ENCODE measurements at regions not wholly inside any gene's neighbourhood (a gene's known extent, or its start where the extent isn't known, plus 50 kb on each side); places are given as distances from the start of the nearest gene placed in this dataset.

DNA sequence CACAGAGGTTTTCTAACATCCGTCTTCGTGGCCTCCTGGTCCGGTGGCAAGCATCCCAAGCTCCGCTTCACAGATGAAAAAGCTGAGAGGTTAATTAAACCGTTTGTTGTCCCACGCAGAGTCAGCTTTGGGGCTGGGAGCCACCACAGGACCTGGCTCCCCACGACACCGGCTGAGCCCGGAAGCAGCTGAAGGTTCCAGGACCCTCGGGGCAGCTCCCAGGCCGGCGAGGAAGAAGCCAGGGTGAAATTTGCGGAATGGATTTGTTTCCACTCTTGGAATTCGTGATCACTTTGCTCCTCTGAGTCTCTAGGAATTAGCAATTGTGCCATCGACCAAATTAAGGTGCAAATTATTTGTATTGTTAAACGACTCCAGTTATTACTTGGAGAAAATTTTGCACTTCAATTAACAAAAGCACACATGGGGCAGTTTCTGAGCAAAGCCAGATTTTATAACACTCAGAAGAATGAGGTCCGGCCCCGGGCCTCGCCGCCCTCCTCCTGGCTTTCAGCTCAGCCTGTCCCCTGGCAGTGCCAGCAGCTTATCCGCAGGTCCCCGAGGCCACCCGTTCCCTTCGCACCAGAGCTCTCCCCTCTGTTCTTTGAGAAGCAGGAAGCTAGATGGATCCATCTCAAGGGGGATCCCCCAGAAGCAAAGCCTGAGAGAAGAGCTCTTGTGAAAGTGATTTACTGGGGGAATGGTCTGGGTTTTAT lies 69.1 kb downstream of the SIK1 start:
- intact Hi-C loops (cut with DNase I), result no loop called here
- WGBS (ENCODE audit: insufficient coverage, low coverage, low lambda C conversion rate, missing lambda C conversion rate), result 83% methylated on average over 9 of the region's 24 CpGs

DNA sequence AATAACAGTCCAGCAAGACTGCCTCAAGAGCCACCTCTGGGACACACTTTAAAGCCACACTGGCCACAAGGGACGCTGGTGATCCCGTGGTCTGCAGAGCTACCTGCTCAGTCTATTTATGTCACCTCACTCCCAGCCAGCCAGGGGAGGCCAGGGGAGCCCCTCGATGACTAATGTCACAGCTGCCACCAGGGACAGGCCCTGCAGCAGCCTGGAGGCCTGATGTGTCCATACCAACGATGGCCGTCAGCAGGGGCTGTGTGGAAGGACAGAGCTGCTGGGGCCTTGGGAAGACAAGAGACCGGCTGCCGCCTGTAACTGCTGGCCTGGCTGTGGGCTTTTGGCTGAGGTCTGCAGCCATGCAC lies 71.0 kb downstream of the SIK1 start:
- TF ChIP-seq, protein P1, sequence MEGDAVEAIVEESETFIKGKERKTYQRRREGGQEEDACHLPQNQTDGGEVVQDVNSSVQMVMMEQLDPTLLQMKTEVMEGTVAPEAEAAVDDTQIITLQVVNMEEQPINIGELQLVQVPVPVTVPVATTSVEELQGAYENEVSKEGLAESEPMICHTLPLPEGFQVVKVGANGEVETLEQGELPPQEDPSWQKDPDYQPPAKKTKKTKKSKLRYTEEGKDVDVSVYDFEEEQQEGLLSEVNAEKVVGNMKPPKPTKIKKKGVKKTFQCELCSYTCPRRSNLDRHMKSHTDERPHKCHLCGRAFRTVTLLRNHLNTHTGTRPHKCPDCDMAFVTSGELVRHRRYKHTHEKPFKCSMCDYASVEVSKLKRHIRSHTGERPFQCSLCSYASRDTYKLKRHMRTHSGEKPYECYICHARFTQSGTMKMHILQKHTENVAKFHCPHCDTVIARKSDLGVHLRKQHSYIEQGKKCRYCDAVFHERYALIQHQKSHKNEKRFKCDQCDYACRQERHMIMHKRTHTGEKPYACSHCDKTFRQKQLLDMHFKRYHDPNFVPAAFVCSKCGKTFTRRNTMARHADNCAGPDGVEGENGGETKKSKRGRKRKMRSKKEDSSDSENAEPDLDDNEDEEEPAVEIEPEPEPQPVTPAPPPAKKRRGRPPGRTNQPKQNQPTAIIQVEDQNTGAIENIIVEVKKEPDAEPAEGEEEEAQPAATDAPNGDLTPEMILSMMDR (IDR thresholded peaks at IDR 0.05), result no peak
- TF ChIP-seq POLR2A (IDR thresholded peaks at IDR 0.05), result no peak
- intact Hi-C loops (cut with DNase I), result no loop called here
- H3K4me3 ChIP-seq, result no peak overlapping the region
- no CpG with 5 or more reads among the region's 7 CpGs for WGBS (ENCODE audit: insufficient coverage, low coverage, low lambda C conversion rate, missing lambda C conversion rate)
- H3K27ac ChIP-seq, result no peak overlapping the region
- H3K9me3 ChIP-seq, result no peaks in the 10 kb centered on the region
- H3K36me3 ChIP-seq, result no peaks in the 10 kb centered on the region
- no peaks in the 10 kb centered on the region for H3K27me3 ChIP-seq
- H3K4me1 ChIP-seq, result no peaks in the 10 kb centered on the region
- DNase-seq, result no peak
- ATAC-seq, result no peak

More for the DNA sequence above, 69.1 kb downstream of the SIK1 start:
- no peaks in the 10 kb centered on the region for H3K27me3 ChIP-seq
- H3K36me3 ChIP-seq, result no peaks in the 10 kb centered on the region
- H3K27ac ChIP-seq, result no peak overlapping the region
- no peaks in the 10 kb centered on the region for H3K9me3 ChIP-seq
- ATAC-seq (no peak), DNase-seq (no peak)
- H3K4me1 ChIP-seq, result no peaks in the 10 kb centered on the region
- TF ChIP-seq POLR2A (IDR thresholded peaks at IDR 0.05), result no peak
- TF ChIP-seq, protein P1 (IDR thresholded peaks at IDR 0.05), result no peak
- H3K4me3 ChIP-seq, result no peak overlapping the region

DNA sequence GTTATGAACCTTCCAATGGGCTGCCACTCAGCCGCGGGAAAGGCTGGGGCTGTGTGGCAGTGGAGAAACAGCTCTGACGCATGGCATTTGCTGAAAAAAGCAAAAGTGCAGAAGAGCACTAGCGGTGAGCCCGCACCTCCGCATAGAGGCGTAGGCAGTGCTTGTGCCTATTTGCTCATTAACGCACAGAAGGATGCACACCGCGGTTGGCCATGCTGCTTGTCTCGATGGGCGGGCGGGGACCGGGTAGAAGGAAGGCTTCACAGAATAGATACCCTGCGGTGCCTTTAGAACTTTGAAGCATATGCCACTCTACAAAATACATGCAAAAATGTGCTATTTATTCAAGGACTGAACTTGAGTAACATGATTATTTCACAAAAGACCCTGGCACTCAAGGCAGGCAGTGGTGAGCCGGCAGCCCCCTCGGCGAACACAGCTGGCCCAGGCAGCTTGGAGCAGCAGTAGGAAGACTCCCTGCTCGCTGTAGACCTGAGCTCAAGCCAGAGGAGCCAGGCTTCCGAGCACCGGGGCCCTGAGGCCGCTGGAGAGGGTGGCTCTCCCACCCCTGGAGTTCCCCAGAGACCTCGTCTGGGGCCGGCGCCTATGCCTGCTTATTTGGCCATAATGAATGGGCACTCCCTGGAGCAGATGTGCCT lies 71.5 kb downstream of the SIK1 start:
- intact Hi-C loops (cut with DNase I), result no loop called here
- no peak for ATAC-seq
- H3K27me3 ChIP-seq, result no peaks in the 10 kb centered on the region
- no peaks in the 10 kb centered on the region for H3K4me1 ChIP-seq
- H3K9me3 ChIP-seq, result no peaks in the 10 kb centered on the region
- DNase-seq, result no peak
- 79% methylated on average over 14 of the region's 25 CpGs for WGBS (ENCODE audit: insufficient coverage, low coverage, low lambda C conversion rate, missing lambda C conversion rate)
- H3K36me3 ChIP-seq, result no peaks in the 10 kb centered on the region
- H3K4me3 ChIP-seq, result no peak overlapping the region
- no peak for TF ChIP-seq POLR2A (IDR thresholded peaks at IDR 0.05)
- TF ChIP-seq, protein P1 (IDR thresholded peaks at IDR 0.05), result no peak
- H3K27ac ChIP-seq, result no peak overlapping the region

DNA sequence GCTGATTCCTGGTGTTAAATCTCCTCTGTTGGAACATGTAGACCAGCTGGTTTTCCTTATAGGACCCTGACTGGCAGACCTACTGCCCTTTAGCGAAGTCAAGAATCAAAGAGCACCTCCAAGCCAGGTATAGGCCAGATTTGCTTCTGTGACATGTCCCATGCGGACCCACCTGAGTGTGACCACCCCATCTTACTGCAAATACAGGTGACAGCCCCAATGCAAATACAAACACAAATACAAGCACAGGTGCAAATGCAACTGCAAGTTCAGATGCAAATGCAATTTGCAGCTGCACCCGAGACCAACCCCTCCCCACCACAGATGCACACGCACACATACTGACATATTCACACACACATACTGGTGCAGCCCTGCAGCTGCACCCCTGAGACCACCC lies 72.3 kb downstream of the SIK1 start:
- no peaks in the 10 kb centered on the region for H3K27me3 ChIP-seq
- no peak for TF ChIP-seq POLR2A (IDR thresholded peaks at IDR 0.05)
- TF ChIP-seq, protein P1 (IDR thresholded peaks at IDR 0.05), result no peak
- intact Hi-C loops (cut with DNase I), result no loop called here
- H3K36me3 ChIP-seq, result no peaks in the 10 kb centered on the region
- H3K4me3 ChIP-seq, result no peak overlapping the region
- 100% methylated on average over 3 of the region's 4 CpGs for WGBS (ENCODE audit: insufficient coverage, low coverage, low lambda C conversion rate, missing lambda C conversion rate)
- no peaks in the 10 kb centered on the region for H3K4me1 ChIP-seq
- ATAC-seq, result no peak
- H3K9me3 ChIP-seq, result no peaks in the 10 kb centered on the region
- no peak overlapping the region for H3K27ac ChIP-seq
- no peak for DNase-seq
